Fibroblast of skin of left quadriceps (primary cell): ENCODE measurements at regions not wholly inside any gene's neighbourhood (a gene's known extent, or its start where the extent isn't known, plus 50 kb on each side); places are given as distances from the start of the nearest gene placed in this dataset.

ENCODE experiments used
- DNase-seq, 2 experiments: peaks; one replicate each; pipeline ENCODE4 v3.0.0-alpha.2; 2013; ENCODE audit warnings: low read depth in 2 of 2

DNA sequence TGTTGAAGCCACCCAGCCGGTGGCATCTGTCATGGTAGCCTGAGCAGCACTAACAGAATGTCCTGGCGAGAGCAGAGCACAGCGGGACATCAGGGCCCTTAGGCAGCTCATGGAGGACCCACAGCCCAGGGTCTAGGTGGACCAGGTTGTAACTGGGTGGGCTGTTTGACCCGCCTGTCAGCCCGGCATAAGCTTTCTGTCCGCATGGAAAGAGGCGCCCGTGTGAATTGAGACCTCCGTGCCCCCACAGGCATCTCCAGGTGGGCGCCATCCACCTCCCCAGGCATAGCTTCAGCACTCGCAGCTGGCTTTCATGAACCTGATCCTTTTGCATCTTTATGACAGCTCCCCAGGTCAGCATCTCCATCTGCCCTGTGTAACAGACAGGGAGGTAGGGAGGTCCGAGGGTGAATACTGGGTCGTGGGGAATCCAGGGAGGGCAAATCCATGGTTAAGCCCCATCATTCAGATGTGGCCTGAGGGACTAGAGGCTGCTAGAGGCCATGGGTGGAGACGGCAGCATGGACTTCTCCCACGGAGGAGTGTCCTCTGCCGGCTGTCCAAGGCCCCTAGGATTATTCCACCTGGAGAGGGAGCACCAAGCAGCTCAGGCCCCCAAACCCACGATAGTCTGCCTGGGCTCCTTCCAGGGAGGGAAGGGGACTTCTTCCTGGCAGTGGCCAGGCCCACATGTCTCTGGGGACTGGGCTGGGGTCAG is 371.6 kb upstream of the MKI67 start:
- no peak for DNase-seq

DNA sequence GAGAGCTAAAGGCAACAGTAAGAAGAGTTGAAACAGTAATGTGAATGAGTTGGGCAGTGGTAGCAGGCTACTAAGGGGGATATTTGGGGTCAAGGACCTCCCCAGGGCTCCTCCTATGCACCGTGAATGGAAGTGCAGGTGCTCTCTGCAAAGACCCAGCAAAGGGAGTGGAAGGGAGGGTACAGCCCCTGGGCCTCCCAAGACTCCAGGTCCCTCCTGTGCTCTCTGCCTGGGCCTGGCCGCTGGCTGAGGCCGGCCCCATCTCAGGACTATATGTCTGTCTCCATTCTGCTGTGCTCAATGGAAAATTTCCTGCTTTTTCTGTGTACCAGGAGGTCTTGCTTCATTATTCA is 372.1 kb upstream of the MKI67 start:
- DNase-seq: no peak

DNA sequence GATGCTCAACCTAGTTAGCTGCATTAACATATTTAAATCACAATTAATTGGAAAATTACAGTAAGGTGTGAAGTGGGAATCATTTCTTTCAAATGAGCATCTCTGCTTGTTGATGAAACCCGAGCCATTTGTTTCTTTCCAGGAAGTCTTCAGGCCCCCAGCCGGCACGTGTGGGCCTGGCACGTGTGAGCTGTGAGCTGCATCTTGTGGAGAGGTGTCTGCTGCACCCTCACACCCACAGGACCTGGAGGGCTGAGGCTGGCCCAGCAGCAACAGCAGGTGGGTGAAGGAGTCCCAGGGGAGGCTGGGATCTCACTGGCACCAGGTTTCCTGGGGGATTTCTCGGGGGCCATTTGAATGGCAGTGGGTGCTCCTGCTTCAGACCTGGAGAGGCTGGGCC is 372.5 kb upstream of the MKI67 start:
- no peak for DNase-seq

DNA sequence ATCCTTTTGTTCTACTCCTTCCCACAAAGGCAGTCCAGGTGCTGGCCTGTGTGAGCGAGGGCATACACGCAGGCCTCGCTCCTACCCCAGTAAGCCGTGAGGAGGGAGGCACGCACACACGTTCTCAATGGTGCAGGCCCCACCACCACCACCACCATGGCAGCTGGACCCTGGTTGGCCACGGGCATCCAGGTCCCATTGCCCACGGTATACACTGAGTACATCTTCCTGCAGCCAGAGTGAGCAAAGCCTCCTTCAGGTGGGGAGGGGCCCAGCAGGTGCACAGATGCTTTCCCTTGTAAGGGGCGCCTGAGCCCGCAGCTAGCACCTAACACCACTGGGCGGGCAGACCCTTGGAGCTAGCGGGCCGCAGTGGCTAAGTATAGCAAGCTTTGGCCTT is 373.3 kb upstream of the MKI67 start:
- DNase-seq: no peak

DNA sequence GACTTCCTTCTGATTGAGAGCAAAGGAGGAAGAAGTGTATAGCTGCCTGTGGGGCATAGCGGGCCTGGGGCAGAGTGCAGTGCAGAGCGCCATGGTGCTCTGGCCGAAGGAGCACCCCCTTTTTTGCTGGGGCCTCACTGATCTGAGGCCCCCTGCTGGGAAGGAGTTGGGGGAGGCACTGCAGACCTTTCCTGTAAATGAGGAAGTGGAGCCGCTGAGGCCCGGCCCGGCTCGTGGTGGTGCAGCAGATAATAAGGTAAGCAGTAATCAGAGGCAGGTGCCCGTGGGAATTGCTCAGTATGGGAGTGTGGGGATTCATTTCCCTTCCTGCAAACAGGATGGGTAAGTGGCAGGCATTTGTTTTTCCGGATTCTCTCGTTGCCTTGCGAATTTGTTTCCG is 373.7 kb upstream of the MKI67 start:
- no peak for DNase-seq

DNA sequence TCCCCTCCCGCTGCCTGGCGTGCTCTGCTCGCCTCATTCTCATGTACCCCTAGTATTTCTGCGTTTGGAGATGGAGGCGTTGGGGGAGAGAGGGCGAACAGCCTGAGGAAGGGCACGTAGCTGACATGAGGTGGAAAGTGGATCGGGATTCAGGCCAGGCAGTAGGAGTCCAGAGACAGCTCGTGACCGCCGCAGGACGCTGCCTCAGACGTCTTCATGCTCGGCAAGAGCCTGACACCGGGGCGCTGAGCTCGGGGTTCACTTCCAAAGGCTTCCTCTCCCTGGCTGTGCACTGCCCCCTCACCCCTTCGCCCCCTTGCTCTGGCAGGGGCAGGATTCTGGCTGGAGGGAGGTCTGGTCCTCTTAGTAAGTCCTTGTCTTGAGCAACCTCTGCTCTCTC is 374.4 kb upstream of the MKI67 start:
- no peak for DNase-seq

DNA sequence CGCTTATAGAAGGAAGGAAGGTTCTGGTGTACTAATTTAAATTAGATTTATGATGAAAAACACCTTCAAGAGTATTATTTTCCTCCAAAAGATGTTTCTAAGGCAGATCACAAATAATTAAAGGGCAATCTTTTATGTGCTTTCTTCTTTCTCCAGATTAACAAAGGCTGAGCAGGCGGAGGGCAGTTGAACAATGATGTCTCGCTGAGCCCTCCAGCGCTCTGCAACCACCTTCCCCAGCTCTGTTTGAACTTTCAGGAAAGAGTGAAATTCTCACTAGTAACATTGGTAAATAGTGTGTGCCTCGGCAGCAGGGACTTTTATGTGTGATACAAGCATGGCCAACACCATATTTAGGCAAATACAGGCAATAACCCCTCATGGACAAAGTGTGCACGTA is 379.1 kb upstream of the MKI67 start:
- no peak for DNase-seq

DNA sequence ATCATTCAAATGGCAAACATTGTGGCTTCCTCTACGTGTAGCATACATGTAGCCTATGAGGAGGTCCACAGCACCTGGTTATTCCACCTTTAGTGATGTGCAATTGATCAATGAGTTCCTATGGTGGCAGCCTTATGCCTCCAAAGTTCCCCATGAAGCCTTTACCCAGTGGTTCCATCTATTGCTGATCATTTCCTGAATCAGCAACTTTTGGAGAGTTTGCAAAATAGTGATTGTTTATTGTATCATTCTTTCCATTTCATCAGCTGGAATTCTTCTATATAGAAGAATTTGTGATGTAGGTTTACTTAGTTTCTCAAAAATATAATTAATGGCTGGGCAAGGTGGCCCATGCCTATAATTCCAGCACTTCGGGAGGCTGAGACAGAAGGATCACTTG is 380.2 kb upstream of the MKI67 start:
- DNase-seq: no peak

DNA sequence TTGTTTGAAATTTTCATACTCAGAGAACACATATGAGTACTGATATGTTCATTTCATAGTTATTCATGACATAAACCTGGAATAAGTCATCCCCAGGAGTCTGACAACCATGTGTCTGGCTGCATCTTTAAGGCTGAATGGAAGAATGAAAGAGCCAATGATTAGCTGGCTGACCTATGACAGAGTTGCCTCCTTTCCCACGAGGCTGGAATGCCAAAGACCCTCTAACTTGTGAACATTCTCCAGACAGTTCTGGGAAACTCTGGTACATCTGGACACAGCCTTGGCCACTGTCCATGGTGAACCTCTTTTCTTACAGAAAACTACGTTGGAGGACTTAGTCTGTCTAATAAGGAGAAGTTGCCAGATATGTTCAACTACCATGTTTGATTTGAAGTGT is 380.8 kb upstream of the MKI67 start:
- DNase-seq: no peak

DNA sequence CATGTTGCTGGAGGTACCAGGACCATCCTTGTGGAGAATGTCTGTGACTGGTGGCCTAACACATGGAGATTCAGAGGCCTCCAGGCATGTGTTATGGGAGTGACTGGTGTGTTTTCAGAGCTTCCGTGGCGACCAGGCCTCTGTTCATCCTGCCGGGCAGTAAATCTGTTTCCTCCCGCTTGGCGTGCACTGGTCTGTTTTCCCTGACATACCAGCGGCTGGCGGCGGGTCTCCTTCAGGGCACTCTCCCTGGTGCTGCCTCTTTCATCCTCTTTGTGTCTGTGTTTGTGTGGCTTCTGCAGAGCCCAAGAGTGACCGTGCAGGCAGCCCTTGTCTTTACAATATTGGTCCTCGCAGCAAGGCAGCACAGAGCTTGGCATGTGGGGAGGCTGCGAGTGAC is 385.1 kb upstream of the MKI67 start:
- DNase-seq: no peak

DNA sequence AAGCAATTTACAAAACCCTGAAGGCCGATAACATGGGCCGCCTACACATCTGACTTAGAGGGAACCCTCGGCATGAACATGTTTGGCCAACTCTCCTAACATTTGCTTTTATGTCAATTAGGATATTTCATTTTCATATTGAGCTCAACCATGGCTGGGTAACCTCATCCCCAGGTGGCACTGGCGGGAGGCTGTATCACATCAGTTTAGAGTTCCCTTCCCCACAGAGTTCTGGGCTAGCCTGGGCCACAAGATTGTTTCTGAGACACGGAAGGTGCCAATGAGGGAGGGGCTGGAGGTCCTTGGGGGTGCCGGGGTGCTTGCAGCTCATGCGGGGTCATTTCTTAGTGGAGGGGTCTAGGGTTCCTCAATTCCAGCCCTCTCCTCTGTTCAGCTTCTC is 386.5 kb upstream of the MKI67 start:
- no peak for DNase-seq

DNA sequence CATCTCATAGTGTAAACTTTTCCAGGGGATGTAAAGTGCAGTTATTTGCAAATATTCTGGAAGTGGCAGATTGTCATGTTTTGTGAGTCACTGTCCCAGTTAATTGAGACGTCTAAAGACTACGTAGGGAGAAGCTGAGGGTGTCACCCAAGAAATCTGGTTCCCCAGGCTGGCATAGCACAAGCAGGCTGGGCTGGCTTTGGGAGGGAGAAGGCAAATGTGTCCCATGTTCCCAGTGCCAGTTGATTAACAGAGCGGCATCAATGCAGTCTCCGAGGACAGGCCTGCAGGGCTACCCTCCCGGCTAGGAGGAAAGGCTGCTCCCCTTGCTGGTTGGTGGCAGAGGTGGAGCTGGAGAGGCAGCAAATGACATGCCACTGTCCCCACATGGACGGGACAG is 388.3 kb upstream of the MKI67 start:
- no peak for DNase-seq

DNA sequence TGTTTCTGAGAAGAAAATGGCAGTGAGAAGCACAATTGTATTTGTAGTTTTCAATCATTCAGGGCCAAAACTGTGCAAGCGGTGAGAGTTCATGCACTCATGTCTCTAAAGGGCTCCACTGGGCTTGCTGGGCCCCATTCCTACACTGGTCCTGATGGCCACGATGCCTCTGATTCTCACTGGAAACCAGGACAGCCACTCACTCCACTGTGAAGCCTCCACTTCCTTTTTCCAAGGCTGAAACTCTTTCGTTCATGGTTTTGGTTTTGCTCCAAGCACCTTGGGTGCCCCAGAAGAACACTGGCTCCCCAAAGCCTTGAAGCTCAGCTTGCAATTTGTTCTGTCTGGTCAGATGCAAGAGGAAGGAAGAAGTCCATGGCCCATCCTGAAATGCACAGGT is 390.0 kb upstream of the MKI67 start:
- DNase-seq: no peak

DNA sequence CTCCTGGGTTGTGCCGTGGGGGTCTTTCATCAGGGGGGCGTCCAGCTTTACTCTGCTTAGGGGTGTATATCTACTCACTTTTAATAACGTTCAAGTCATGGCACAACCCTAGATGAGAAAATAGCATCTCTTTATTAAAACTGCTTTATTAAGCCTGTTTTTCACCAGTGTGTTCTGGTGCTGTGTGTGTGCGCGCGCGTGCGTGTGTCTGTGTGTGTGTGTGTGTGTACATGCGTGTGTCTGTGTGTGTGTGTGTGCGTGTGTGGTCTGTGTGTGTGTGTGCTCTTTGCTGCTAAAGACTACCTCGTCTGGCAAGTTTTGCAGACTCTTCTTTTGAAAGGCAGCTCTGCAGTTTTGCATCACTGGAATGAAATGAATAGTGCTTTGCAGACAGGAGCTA is 390.9 kb upstream of the MKI67 start:
- no peak for DNase-seq

DNA sequence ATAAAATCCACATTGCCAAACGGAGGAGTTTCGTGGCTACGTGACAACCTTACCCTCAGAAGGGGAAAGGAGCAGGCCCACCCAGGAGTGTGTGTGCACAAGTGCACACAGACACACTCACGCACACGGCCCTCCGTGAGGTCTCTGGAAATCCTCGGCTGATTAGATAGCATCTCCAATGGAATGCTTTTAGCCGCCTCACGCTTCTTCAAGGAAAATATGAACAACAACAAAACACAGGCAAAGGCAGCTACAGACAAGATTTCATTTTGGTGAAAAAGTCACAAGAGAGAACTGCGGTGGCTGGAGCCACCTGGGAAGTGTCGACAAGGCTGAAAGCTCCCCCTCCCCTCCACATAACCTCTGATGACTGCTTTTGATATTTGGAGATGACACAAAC is 391.8 kb upstream of the MKI67 start:
- no peak for DNase-seq

DNA sequence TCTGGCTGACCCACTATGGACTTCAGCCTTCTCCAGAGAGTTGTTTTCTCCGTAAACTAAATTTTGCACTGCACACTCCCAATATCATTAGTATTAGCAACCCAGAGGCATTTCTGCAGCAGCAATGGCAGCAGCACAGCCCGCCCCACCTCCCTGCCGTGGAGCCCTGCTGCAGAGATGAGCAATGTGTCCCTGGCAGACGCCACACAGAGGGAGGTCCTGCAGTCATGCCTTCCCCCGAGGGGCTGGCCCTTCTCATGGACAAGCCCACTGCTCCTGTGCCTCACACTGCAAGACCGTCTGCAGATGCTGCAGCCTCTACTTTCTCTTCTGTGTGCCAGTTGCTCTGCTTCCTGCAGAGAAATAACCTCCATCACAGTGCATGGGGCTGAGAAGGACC is 393.4 kb upstream of the MKI67 start:
- no peak for DNase-seq

DNA sequence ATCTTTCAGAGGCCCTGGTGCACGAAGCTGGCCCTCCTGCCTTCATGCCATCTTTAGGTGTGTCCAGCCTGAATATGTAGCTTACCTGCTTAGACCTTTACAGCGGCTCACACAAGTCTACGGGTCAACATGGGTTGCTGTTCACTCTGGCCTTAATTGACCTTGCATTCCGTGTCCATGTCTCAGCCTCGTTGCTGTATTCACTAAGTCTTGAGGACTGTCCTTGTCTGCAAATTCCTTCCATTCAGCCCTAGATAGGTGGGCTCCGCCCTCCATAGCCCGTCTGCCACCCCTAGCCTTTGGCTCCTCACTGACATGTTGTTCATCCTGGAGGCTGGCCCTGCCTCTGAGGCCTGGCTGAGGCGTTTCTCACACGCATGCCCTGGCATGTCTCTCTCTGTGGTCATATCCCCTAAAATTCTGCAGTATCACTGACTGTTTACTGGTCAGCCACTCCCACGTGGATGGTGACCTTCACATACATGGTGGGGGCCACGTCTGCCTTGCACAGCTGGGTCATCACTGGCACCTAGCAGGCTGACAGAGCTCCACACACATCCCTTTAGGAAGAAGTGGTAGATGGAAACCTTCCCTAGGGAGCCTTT is 394.1 kb upstream of the MKI67 start:
- no peak for DNase-seq

DNA sequence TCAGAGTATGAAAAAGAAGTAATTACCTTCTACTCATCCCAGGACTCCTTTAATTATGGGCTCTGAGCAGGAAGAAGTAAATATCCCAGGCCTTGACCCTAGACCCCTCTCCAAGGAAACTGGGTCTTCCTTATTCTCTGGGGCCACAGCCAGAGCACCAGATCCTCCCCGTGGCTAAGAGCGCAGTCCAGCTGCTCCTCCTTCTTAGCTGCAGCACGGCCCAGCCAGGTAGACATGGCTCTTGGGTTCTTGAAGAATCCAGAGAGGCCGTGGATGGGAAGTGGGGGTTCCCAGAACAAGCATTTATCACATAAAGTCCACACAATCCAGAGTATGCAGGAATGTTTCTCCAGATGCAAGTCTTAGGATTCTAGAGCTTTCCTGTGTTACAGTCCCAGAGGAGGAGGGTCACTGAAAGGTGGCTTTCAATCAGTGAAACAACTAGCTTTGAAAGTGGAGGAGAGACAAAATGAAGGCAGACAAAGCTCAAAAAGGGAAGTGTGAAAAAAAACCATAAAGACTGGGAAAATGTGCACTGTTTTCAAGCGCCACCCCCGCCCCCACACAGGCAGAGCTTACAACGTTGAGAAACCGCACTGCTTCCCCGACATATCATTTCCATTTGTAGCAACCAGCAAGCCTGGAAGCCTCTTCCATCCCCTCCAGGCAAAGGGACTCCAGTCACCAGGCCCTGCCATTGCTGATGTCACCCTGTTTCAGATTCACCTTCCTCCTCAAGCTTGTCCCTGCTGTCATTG is 396.5 kb upstream of the MKI67 start:
- DNase-seq: no peak

DNA sequence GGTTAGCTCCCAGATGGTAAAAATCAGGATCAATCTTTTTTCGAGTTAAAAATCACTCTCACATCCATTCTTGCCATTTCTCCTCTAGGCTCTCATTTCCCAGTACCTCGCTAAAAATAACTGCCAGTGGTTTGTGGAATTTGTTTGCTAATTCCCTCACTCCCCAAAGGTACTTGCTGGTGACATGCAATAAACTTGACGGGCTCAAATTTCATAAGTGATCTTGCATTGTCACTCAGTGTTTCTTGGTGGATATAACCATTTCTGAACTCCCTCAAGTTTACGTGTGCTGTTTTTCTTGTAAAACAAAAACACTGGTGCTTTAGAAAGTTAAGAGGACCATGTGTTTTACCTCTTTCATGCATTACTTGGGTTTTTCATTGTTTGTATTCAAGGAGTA is 399.2 kb upstream of the MKI67 start:
- no peak for DNase-seq

DNA sequence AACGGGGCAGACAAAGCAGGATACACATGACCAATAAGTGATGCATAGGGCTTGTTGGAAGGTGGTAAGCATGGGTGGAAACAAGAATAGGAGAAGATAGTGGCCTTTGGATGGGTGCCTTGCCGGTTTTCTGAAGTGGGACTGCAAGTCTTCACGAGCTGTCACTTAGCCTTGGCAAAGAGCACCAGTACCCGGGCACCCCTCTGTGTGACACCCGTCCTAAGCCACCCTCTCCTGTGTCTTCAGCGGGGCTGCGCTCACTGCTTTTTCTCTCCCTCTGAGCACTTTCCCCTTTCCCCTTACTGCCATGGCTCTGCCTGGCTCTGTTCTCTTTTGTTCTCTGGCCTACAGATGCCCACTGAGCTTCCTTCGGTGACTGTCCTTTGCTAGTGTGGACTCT is 399.7 kb upstream of the MKI67 start:
- DNase-seq: no peak

DNA sequence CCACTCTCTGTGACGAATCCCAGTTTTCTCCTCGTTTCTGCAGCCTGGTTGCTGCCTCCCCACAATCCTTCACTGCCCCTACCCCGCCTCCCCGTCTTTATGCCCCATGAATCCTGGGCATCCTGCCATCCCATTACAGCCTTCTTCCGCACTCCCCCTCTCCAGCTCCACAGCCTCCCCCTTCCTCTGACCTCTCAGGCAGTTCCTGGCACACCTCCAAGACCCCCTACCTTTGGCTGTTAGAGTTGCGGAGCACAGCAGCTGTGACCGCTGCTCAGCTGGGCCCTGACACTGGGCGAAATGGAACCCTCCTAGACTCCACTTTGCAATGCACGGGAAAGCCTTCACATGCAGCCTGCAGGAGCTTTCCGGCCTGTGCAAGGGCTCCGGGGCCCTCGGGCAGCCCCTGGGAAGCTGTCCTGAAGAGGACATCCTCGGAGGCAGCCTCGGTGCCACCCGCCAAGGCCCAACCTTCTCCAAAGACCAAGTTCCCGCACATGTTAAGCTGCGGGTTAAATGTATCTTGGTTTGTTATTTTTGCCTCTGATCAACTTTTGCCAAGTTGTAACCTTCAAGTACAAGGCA is 400.7 kb upstream of the MKI67 start:
- no peak for DNase-seq

DNA sequence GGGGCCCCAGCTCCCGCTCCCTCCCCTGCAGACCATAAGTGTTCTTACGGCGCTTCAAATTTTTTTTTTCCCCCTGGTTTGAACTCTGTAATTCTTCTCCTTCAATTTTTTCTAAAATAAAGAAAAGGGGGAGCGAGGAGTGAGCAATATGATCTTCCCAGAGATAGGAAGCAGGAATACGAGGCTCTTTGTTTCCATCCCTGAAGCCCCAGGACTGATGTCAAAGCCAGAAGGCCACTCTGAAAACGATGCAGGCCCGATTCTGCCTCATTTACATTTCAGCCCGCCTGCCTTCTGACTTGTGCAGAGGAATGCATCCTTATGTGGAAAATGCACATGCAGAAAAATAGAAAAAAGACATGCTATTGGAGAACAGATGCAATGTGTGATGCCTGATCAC is 401.5 kb upstream of the MKI67 start:
- no peak for DNase-seq

DNA sequence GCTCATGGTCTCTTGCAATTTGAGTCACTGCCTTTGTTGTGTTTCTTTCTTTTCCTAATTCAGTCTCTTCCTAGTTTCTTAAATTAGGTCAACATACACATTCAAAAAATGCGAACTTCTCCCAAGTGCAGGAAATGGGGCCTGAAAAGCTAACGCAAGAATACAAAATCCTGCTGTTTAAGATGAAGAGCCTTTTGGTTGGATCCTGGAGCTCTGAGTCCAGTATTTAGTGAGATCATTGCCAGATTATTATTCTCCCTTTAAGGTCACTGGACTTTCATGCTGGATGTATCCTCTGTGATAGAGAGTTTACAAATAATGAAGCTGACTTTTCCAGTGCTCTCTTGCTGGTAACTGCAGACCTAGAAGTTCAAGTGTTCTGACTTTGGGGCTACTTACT is 401.9 kb upstream of the MKI67 start:
- no peak for DNase-seq
